GM21528 (cell line): ENCODE measurements at regions not wholly inside any gene's neighbourhood (a gene's known extent, or its start where the extent isn't known, plus 50 kb on each side); places are given as distances from the start of the nearest gene placed in this dataset.
"Not testable (repeated sequence)": the region's sequence is repeated elsewhere in the genome, so short reads cannot be mapped to it uniquely, and the experiment has no call there.

ENCODE experiments used
- ATAC-seq: cut with Tn5 transposase; IDR thresholded peaks from one replicate; pipeline ENCODE4 v1.9.1; 2021; ENCODE audit warnings: mild to moderate bottlenecking, moderate library complexity; ENCODE audit not compliant: unreplicated experiment, low FRiP score

GRCh38 chr7:97372882-97373281 lies 255.4 kb downstream of the SDHAF3 start:
- ATAC-seq, result no peak

GRCh38 chr7:97373736-97374135 lies 256.2 kb downstream of the SDHAF3 start:
- no peak for ATAC-seq

GRCh38 chr7:97377713-97378112 lies 260.2 kb downstream of the SDHAF3 start:
- ATAC-seq, result no peak

GRCh38 chr7:97381815-97382554 lies 264.5 kb downstream of the SDHAF3 start:
- ATAC-seq, result no peak

GRCh38 chr7:97390052-97390451 lies 272.6 kb downstream of the SDHAF3 start:
- ATAC-seq, result no peak

- ATAC-seq, result no peak
These were observed 273.6 kb downstream of the SDHAF3 start for GRCh38 chr7:97390915-97391593.

- ATAC-seq, result no peak
These were observed 283.9 kb downstream of the SDHAF3 start for GRCh38 chr7:97401398-97401797.

GRCh38 chr7:97405835-97406234 lies 288.3 kb downstream of the SDHAF3 start:
- no peak for ATAC-seq

- no peak for ATAC-seq
These were observed 289.6 kb downstream of the SDHAF3 start for GRCh38 chr7:97407106-97407505.

GRCh38 chr7:97409346-97409745 lies 291.8 kb downstream of the SDHAF3 start:
- ATAC-seq, result no peak

GRCh38 chr7:97418312-97418711 lies 300.8 kb downstream of the SDHAF3 start:
- no peak for ATAC-seq

- no peak for ATAC-seq
These were observed 302.4 kb downstream of the SDHAF3 start for GRCh38 chr7:97419898-97420297.

GRCh38 chr7:97421307-97421930 lies 303.9 kb downstream of the SDHAF3 start:
- ATAC-seq, result no peak

GRCh38 chr7:97422046-97422445 lies 304.5 kb downstream of the SDHAF3 start:
- ATAC-seq, result no peak

GRCh38 chr7:97430006-97430405 lies 301.9 kb upstream of the TAC1 start:
- ATAC-seq, result no peak

GRCh38 chr7:97439637-97440214 lies 292.2 kb upstream of the TAC1 start:
- no peak for ATAC-seq

GRCh38 chr7:97446361-97446760 lies 285.5 kb upstream of the TAC1 start:
- no peak for ATAC-seq

- ATAC-seq, result not testable (repeated sequence)
These were observed 282.4 kb upstream of the TAC1 start for GRCh38 chr7:97449448-97449847.

GRCh38 chr7:97450516-97450915 lies 281.4 kb upstream of the TAC1 start:
- no peak for ATAC-seq

- ATAC-seq, result no peak
These were observed 277.2 kb upstream of the TAC1 start for GRCh38 chr7:97454636-97455035.

GRCh38 chr7:97457054-97457453 lies 274.8 kb upstream of the TAC1 start:
- ATAC-seq, result no peak
